Ovary (tissue), 7 donors: ENCODE measurements at regions not wholly inside any gene's neighbourhood (a gene's known extent, or its start where the extent isn't known, plus 50 kb on each side); places are given as distances from the start of the nearest gene placed in this dataset.

Source experiments
- DNase-seq, 5 donors: peaks; one replicate each; pipeline ENCODE4 v3.0.0-alpha.2; 2019 to 2020
- H3K27ac ChIP-seq, 2 donors: fragments of 200-600 bp; one replicate each; pipeline versions ENCODE4 v1.5.1 to v1.8.0; 2019 to 2022
- H3K27me3 ChIP-seq: fragments of 200-600 bp; one replicate; pipeline ENCODE4 v1.8.0; 2022
- H3K36me3 ChIP-seq: fragments of 200-600 bp; sonication (generic); one replicate; pipeline ENCODE4 v1.5.1; 2019
- H3K4me1 ChIP-seq: one replicate; pipeline ENCODE4 v1.8.1; 2013; ENCODE audit warnings: mild to moderate bottlenecking, moderate library complexity; ENCODE audit not compliant: insufficient read depth
- H3K4me3 ChIP-seq: fragments of 200-600 bp; sonication (generic); one replicate; pipeline ENCODE4 v1.5.1; 2017
- H3K9me3 ChIP-seq, 2 donors: fragments of 200-600 bp in 1 of 2; sonication (generic) in 1 of 2; one replicate each; pipeline versions ENCODE4 v1.5.1 to v1.8.1; 2013 to 2019; ENCODE audit warnings: mild to moderate bottlenecking in 1 of 2, moderate library complexity in 1 of 2
- CTCF ChIP-seq, 3 donors: fragments of 450-650 bp in 2 of 3; fragments of 200-600 bp in 1 of 3; IDR thresholded peaks; one replicate each; pipeline versions ENCODE4 v1.5.1 to v1.8.0; 2016 to 2022; ENCODE audit warnings: antibody characterized with exemption in 3 of 3, mild to moderate bottlenecking in 1 of 3
- EP300 ChIP-seq: sonication (generic); formaldehyde crosslinking; IDR thresholded peaks from one replicate; pipeline ENCODE4 v1.6.1; 2017; ENCODE audit warnings: antibody characterized with exemption
- POLR2A ChIP-seq: fragments of 450-650 bp; IDR thresholded peaks from one replicate; pipeline ENCODE4 v1.6.1; 2017; ENCODE audit warnings: antibody characterized with exemption, mild to moderate bottlenecking, moderate library complexity
- WGBS, 3 donors: extraction: QIAGEN DNeasy Blood & Tissue Kit in 1 of 3; methylation state at CpG; one replicate each; pipeline versions ENCODE4 v1.1.5 to v1.1.7; 2013 to 2017; 5-methylcytosine and 5-hydroxymethylcytosine counted together
- intact Hi-C, 4 donors: fragments of 100-400 bp; cut with DNase I; formaldehyde crosslinking; loops; one replicate each; pipeline versions ENCODE4 v1.11.0 to v1.15.1; 2022 to 2023
- donor health status: DM: no; HTN: no; CAD: no; lungs with moderate emphysema.
- donor health status: DM: no; HTN: no; CAD: no.
- donor health status: Bipolar disorder and iron deficiency.
- donor health status: DM: no; HTN: no; CAD: no.
- donor health status: DM: yes; HTN: yes; CAD: no.

GRCh38 chr1:91123773-91124172 is 101.9 kb upstream of the ZNF644 start:
- intact Hi-C loops = no loop called here
- 25 to 36% (median 33%) methylated on average over 4 of the region's 4 CpGs for WGBS, 3 donors

GRCh38 chr1:91123319-91123718 is 101.5 kb upstream of the ZNF644 start:
- intact Hi-C loops = no loop called here
- H3K4me3 ChIP-seq = no peak overlapping the region
- no peaks in the 10 kb centered on the region for H3K27me3 ChIP-seq
- 10 to 40% (median 12%) methylated on average over 2 of the region's 2 CpGs for WGBS, 3 donors
- no peaks in the 10 kb centered on the region for H3K36me3 ChIP-seq
- H3K27ac ChIP-seq = no peak overlapping the region
- H3K9me3 ChIP-seq = no peaks in the 10 kb centered on the region
- no peaks in the 10 kb centered on the region for H3K4me1 ChIP-seq
- DNase-seq = no peak
- TF ChIP-seq CTCF (IDR thresholded peaks at IDR 0.05) (no peak), POLR2A (no peak), EP300 (no peak)

More at GRCh38 chr1:91123773-91124172, 101.9 kb upstream of the ZNF644 start:
- no peak overlapping the region for H3K4me3 ChIP-seq
- H3K36me3 ChIP-seq = no peaks in the 10 kb centered on the region
- no peaks in the 10 kb centered on the region for H3K27me3 ChIP-seq
- no peaks in the 10 kb centered on the region for H3K4me1 ChIP-seq
- H3K27ac ChIP-seq = no peak overlapping the region
- no peaks in the 10 kb centered on the region for H3K9me3 ChIP-seq
- TF ChIP-seq POLR2A (no peak), CTCF (IDR thresholded peaks at IDR 0.05) (no peak), EP300 (no peak)
- DNase-seq = no peak

GRCh38 chr1:91122106-91122717 is 100.4 kb upstream of the ZNF644 start:
- Histone ChIP-seq H3K9me3 (no peaks in the 10 kb centered on the region), H3K4me3 (no peak overlapping the region), H3K4me1 (no peaks in the 10 kb centered on the region), H3K27me3 (no peaks in the 10 kb centered on the region), H3K36me3 (no peaks in the 10 kb centered on the region), H3K27ac (no peak overlapping the region)
- TF ChIP-seq CTCF (IDR thresholded peaks at IDR 0.05) (no peak), POLR2A (no peak), EP300 (no peak)
- intact Hi-C loops = no loop called here
- no peak for DNase-seq
- 85 to 89% (median 88%) methylated on average over 2 of the region's 2 CpGs for WGBS, 3 donors

GRCh38 chr1:91121366-91121765 is 99.5 kb upstream of the ZNF644 start:
- no peaks in the 10 kb centered on the region for H3K27me3 ChIP-seq
- H3K27ac ChIP-seq = no peak overlapping the region
- intact Hi-C loops = no loop called here
- DNase-seq = no peak
- no peak overlapping the region for H3K4me3 ChIP-seq
- TF ChIP-seq EP300 (no peak), POLR2A (no peak), CTCF (IDR thresholded peaks at IDR 0.05) (no peak)
- 39 to 60% (median 41%) methylated on average over 2 of the region's 2 CpGs for WGBS, 3 donors
- H3K4me1 ChIP-seq = no peaks in the 10 kb centered on the region
- no peaks in the 10 kb centered on the region for H3K9me3 ChIP-seq
- no peaks in the 10 kb centered on the region for H3K36me3 ChIP-seq
